ENCODE measurements at regions not wholly inside any gene's neighbourhood (a gene's known extent, or its start where the extent isn't known, plus 50 kb on each side); places are given as distances from the start of the nearest gene placed in this dataset.
A peak's percentile ranks its signal among the peaks of the same experiment; 100 is the strongest.
"Not testable (repeated sequence)": the region's sequence is repeated elsewhere in the genome, so short reads cannot be mapped to it uniquely, and the experiment has no call there.

- Histone ChIP-seq H2BK12ac (ENCODE audit: low read length) (no peak overlapping the region), H2AFZ (ENCODE audit: insufficient read depth, low read length, poor library complexity) (no peak overlapping the region), H3K4ac (ENCODE audit: low read depth, low read length) (no peak overlapping the region), H3K23ac (ENCODE audit: low read length) (no peak overlapping the region), H3K79me1 (ENCODE audit: low read length) (no peaks in the 10 kb centered on the region), H2BK5ac (ENCODE audit: low read depth, low read length, poor library complexity) (no peak overlapping the region), H3K9ac (ENCODE audit: low read length) (no peak overlapping the region), H3K9me3 (ENCODE audit: insufficient read depth, low read depth, low read length) (peaks cover 1% of the 10 kb centered on the region), H4K91ac (ENCODE audit: low read depth, low read length) (no peak overlapping the region), H3K18ac (ENCODE audit: low read length) (no peak overlapping the region), H3K14ac (ENCODE audit: low read length) (no peak overlapping the region), H4K12ac (ENCODE audit: low read depth, low read length) (no peak overlapping the region), H4K8ac (ENCODE audit: low read depth, low read length) (no peak overlapping the region), H3K36me3 (ENCODE audit: control insufficient read depth in 1 of 2, insufficient read depth in 2 of 2, low read length in 2 of 2) (no peaks in the 10 kb centered on the region), H3K4me3 (ENCODE audit: low read depth, low read length) (no peak overlapping the region), H3K79me2 (ENCODE audit: control insufficient read depth, insufficient read depth, low read length, poor library complexity) (no peaks in the 10 kb centered on the region), H2AK5ac (ENCODE audit: low read length) (no peak overlapping the region), H3K4me2 (ENCODE audit: low read length) (no peak overlapping the region), H3K27ac (ENCODE audit: low read depth, low read length) (no peak overlapping the region), H3K27me3 (ENCODE audit: insufficient read depth, low read length) (no peaks in the 10 kb centered on the region), H3K4me1 (ENCODE audit: control insufficient read depth in 1 of 2, insufficient read depth in 2 of 2, low read length in 2 of 2) (peaks cover 6% of the 10 kb centered on the region in 2 experiments), H2BK120ac (ENCODE audit: insufficient read depth, low read length, poor library complexity) (no peak overlapping the region)
- DNase-seq: no peak
- WGBS (ENCODE audit: extremely low coverage, insufficient coverage, insufficient read length): no CpG with 5 or more reads among the region's 3 CpGs
Measured at GRCh38 chr1:199591468-199591867, 436.0 kb upstream of the NR5A2 start.

- no peak overlapping the region for H4K12ac ChIP-seq (ENCODE audit: low read depth, low read length)
- H3K36me3 ChIP-seq (ENCODE audit: control insufficient read depth in 1 of 2, insufficient read depth in 2 of 2, low read length in 2 of 2): no peaks in the 10 kb centered on the region
- H4K8ac ChIP-seq (ENCODE audit: low read depth, low read length): no peak overlapping the region
- H2BK5ac ChIP-seq (ENCODE audit: low read depth, low read length, poor library complexity): no peak overlapping the region
- H4K91ac ChIP-seq (ENCODE audit: low read depth, low read length): peak overlapping the region; percentile 8
- H2AK5ac ChIP-seq (ENCODE audit: low read length): no peak overlapping the region
- H3K79me2 ChIP-seq (ENCODE audit: control insufficient read depth, insufficient read depth, low read length, poor library complexity): no peaks in the 10 kb centered on the region
- no peak overlapping the region for H3K9ac ChIP-seq (ENCODE audit: low read length)
- no peak for DNase-seq
- H2AFZ ChIP-seq (ENCODE audit: insufficient read depth, low read length, poor library complexity): peak overlapping the region; percentile 71
- H3K23ac ChIP-seq (ENCODE audit: low read length): no peak overlapping the region
- peaks cover 1% of the 10 kb centered on the region for H3K9me3 ChIP-seq (ENCODE audit: insufficient read depth, low read depth, low read length)
- H3K27me3 ChIP-seq (ENCODE audit: insufficient read depth, low read length): no peaks in the 10 kb centered on the region
- H3K4me2 ChIP-seq (ENCODE audit: low read length): no peak overlapping the region
- WGBS (ENCODE audit: extremely low coverage, insufficient coverage, insufficient read length): no CpG with 5 or more reads among the region's 6 CpGs
- H3K4me3 ChIP-seq (ENCODE audit: low read depth, low read length): no peak overlapping the region
- H3K18ac ChIP-seq (ENCODE audit: low read length): no peak overlapping the region
- no peak overlapping the region for H2BK12ac ChIP-seq (ENCODE audit: low read length)
- H3K79me1 ChIP-seq (ENCODE audit: low read length): no peaks in the 10 kb centered on the region
- H3K4ac ChIP-seq (ENCODE audit: low read depth, low read length): no peak overlapping the region
- H3K14ac ChIP-seq (ENCODE audit: low read length): no peak overlapping the region
- peaks cover 6% of the 10 kb centered on the region in 2 experiments for H3K4me1 ChIP-seq (ENCODE audit: control insufficient read depth in 1 of 2, insufficient read depth in 2 of 2, low read length in 2 of 2)
- H2BK120ac ChIP-seq (ENCODE audit: insufficient read depth, low read length, poor library complexity): no peak overlapping the region
- peak overlapping the region; percentile 21 for H3K27ac ChIP-seq (ENCODE audit: low read depth, low read length)
Measured at GRCh38 chr1:199593475-199593874, 434.0 kb upstream of the NR5A2 start.

GRCh38 chr1:199596448-199596847, 431.1 kb upstream of the NR5A2 start:
- not testable (repeated sequence) for H3K18ac ChIP-seq (ENCODE audit: low read length); H3K79me2 ChIP-seq (ENCODE audit: control insufficient read depth, insufficient read depth, low read length, poor library complexity); H3K4me1 ChIP-seq (ENCODE audit: control insufficient read depth in 1 of 2, insufficient read depth in 2 of 2, low read length in 2 of 2); H3K4me2 ChIP-seq (ENCODE audit: low read length); H3K4ac ChIP-seq (ENCODE audit: low read depth, low read length); H3K27ac ChIP-seq (ENCODE audit: low read depth, low read length); H3K27me3 ChIP-seq (ENCODE audit: insufficient read depth, low read length); H3K14ac ChIP-seq (ENCODE audit: low read length); H2BK12ac ChIP-seq (ENCODE audit: low read length); H4K12ac ChIP-seq (ENCODE audit: low read depth, low read length); H3K9ac ChIP-seq (ENCODE audit: low read length); H3K79me1 ChIP-seq (ENCODE audit: low read length); H3K23ac ChIP-seq (ENCODE audit: low read length); H3K4me3 ChIP-seq (ENCODE audit: low read depth, low read length); H3K36me3 ChIP-seq (ENCODE audit: control insufficient read depth in 1 of 2, insufficient read depth in 2 of 2, low read length in 2 of 2); DNase-seq; H2BK120ac ChIP-seq (ENCODE audit: insufficient read depth, low read length, poor library complexity); H3K9me3 ChIP-seq (ENCODE audit: insufficient read depth, low read depth, low read length); H4K8ac ChIP-seq (ENCODE audit: low read depth, low read length); H4K91ac ChIP-seq (ENCODE audit: low read depth, low read length); H2BK5ac ChIP-seq (ENCODE audit: low read depth, low read length, poor library complexity); H2AK5ac ChIP-seq (ENCODE audit: low read length); H2AFZ ChIP-seq (ENCODE audit: insufficient read depth, low read length, poor library complexity)
- WGBS (ENCODE audit: extremely low coverage, insufficient coverage, insufficient read length): no CpG with 5 or more reads among the region's 2 CpGs

- H3K9ac ChIP-seq (ENCODE audit: low read length): no peak overlapping the region
- no peaks in the 10 kb centered on the region for H3K36me3 ChIP-seq (ENCODE audit: control insufficient read depth in 1 of 2, insufficient read depth in 2 of 2, low read length in 2 of 2)
- no peak overlapping the region for H4K91ac ChIP-seq (ENCODE audit: low read depth, low read length)
- H2BK5ac ChIP-seq (ENCODE audit: low read depth, low read length, poor library complexity): no peak overlapping the region
- no peak overlapping the region for H3K4ac ChIP-seq (ENCODE audit: low read depth, low read length)
- H3K14ac ChIP-seq (ENCODE audit: low read length): no peak overlapping the region
- no peak overlapping the region for H4K8ac ChIP-seq (ENCODE audit: low read depth, low read length)
- WGBS (ENCODE audit: extremely low coverage, insufficient coverage, insufficient read length): no CpG with 5 or more reads among the region's 3 CpGs
- H2BK120ac ChIP-seq (ENCODE audit: insufficient read depth, low read length, poor library complexity): no peak overlapping the region
- H3K79me2 ChIP-seq (ENCODE audit: control insufficient read depth, insufficient read depth, low read length, poor library complexity): no peaks in the 10 kb centered on the region
- no peak overlapping the region for H3K4me2 ChIP-seq (ENCODE audit: low read length)
- no peak overlapping the region for H3K23ac ChIP-seq (ENCODE audit: low read length)
- no peak overlapping the region for H3K4me3 ChIP-seq (ENCODE audit: low read depth, low read length)
- H3K18ac ChIP-seq (ENCODE audit: low read length): no peak overlapping the region
- no peak overlapping the region for H2AFZ ChIP-seq (ENCODE audit: insufficient read depth, low read length, poor library complexity)
- H3K27me3 ChIP-seq (ENCODE audit: insufficient read depth, low read length): no peaks in the 10 kb centered on the region
- H3K9me3 ChIP-seq (ENCODE audit: insufficient read depth, low read depth, low read length): no peaks in the 10 kb centered on the region
- H3K4me1 ChIP-seq (ENCODE audit: control insufficient read depth in 1 of 2, insufficient read depth in 2 of 2, low read length in 2 of 2): peaks cover 4% of the 10 kb centered on the region in 2 experiments
- no peaks in the 10 kb centered on the region for H3K79me1 ChIP-seq (ENCODE audit: low read length)
- H4K12ac ChIP-seq (ENCODE audit: low read depth, low read length): no peak overlapping the region
- H2AK5ac ChIP-seq (ENCODE audit: low read length): no peak overlapping the region
- H3K27ac ChIP-seq (ENCODE audit: low read depth, low read length): no peak overlapping the region
- H2BK12ac ChIP-seq (ENCODE audit: low read length): no peak overlapping the region
- DNase-seq: no peak
Measured at GRCh38 chr1:199597152-199597551, 430.4 kb upstream of the NR5A2 start.

All from trophoblast cell (in vitro differentiated cells and primary cell).